Choroid plexus epithelial cell (primary cell): ENCODE measurements at regions not wholly inside any gene's neighbourhood (a gene's known extent, or its start where the extent isn't known, plus 50 kb on each side); places are given as distances from the start of the nearest gene placed in this dataset.

ENCODE experiments used
- DNase-seq: peaks from one replicate; pipeline ENCODE4 v3.0.0-alpha.2; 2010; ENCODE audit warnings: low read depth
- H3K4me3 ChIP-seq: 2 replicates; pipeline ENCODE4 v1.5.1; 2011; ENCODE audit warnings: low read depth, mild to moderate bottlenecking, control low read depth, low read length, moderate library complexity
- TF ChIP-seq, protein P1 (sequence below): conservative IDR thresholded peaks from 2 replicates; pipeline ENCODE4 v1.5.1; 2011; ENCODE audit warnings: low read depth, mild to moderate bottlenecking, control low read depth, inconsistent platforms, low read length, moderate library complexity

GRCh38 chr5:93331241-93331640, 249.8 kb downstream of the NR2F1-AS1 start:
- DNase-seq, result no peak
- TF ChIP-seq, protein P1, sequence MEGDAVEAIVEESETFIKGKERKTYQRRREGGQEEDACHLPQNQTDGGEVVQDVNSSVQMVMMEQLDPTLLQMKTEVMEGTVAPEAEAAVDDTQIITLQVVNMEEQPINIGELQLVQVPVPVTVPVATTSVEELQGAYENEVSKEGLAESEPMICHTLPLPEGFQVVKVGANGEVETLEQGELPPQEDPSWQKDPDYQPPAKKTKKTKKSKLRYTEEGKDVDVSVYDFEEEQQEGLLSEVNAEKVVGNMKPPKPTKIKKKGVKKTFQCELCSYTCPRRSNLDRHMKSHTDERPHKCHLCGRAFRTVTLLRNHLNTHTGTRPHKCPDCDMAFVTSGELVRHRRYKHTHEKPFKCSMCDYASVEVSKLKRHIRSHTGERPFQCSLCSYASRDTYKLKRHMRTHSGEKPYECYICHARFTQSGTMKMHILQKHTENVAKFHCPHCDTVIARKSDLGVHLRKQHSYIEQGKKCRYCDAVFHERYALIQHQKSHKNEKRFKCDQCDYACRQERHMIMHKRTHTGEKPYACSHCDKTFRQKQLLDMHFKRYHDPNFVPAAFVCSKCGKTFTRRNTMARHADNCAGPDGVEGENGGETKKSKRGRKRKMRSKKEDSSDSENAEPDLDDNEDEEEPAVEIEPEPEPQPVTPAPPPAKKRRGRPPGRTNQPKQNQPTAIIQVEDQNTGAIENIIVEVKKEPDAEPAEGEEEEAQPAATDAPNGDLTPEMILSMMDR, result no peak
- no peak overlapping the region for H3K4me3 ChIP-seq

DNA sequence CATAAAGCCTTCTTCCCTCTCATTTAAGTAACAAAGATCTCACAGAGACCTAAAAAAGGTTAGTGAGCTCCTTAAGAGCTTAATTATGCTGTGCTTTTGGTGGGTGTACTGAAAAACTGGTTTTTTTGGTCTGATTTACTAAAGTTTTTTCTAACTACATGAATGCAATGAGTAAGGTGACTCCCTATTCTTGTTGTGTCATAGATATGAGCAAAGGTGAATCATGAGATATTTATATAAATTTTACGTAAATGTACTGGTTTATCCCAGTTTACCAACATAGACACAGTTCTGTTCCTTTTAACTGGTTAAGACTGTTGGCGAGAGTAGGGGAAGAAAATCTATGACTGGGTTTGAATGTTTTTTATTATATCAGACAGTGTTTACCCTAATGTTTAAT, 250.5 kb downstream of the NR2F1-AS1 start:
- DNase-seq, result no peak
- TF ChIP-seq, protein P1, result no peak
- no peak overlapping the region for H3K4me3 ChIP-seq

DNA sequence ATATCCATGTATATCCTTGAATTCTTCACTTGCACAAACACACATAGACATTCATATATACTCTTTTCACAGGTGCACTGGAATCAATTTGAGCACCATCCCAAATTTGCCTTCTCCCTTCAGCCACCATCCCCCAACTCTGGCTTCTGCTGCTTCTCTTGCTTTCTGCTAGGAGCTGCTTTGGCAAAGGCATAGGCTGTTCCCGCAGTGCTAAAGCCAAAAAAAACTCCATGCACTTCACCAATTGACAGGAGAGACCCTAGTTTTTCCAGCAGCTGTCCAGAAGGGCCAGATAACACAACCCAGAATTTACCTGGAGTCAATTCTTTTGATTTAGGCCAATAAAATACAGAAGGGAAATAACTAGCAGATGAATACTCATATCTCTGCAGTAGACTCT, 251.3 kb downstream of the NR2F1-AS1 start:
- H3K4me3 ChIP-seq, result no peak overlapping the region
- DNase-seq, result no peak
- TF ChIP-seq, protein P1, result no peak

DNA sequence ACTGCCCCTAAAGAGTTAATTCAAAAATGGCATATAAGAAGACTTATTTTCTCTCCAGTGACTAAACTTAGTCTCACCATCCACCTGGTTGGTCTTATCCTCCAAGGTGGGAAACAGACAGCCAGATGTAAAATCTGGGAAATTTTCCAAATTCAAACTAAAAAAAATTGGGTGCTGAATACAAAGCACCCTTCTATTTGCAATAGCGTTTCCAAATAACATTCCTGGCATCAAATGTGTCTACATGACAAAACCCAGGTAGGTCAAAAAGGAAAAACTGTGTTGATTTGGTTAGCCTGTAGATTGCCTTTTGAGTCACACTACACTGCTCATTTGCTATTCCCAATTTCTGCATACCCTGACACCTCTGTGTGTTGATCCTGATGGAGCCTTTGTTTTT, 252.2 kb downstream of the NR2F1-AS1 start:
- H3K4me3 ChIP-seq, result no peak overlapping the region
- no peak for DNase-seq
- TF ChIP-seq, protein P1, result no peak

DNA sequence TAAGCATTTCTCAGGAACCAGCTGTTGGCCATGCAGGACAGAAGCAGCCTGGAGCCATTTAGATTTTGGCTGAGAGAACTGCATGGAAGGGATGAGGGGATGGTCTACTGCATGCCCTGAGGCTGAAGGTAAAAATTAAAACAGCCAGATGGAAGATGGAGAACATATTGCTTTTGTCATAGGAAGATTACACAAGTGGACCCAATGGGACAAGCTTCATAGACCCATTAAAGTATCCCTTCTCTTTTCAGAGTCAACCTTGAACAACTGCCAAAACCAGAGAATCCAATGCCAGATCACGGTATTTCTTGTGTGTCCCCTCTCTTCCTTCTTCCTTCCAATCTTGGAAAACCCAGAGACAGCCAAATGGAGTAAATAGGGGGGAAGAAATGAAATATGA, 253.4 kb downstream of the NR2F1-AS1 start:
- DNase-seq, result no peak
- no peak overlapping the region for H3K4me3 ChIP-seq
- TF ChIP-seq, protein P1, result no peak

DNA sequence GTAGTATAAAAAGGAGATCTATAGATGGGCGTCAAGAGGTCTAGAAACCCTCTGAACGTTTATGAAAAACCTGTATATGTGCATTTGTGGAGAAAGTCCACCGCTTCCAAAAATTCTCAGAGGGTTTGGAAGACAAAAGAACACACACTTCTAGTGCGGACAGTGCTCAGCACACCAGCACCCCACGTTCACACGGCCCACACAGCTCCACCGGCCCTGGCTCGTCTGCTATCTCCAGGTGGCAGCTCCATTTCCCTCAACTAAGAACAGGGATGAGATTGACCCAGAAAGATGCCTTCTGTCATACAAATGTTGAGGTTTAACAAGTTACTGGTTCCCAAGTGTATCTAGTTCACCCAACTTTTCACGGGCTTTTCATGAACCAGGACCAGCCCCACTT, 255.1 kb downstream of the NR2F1-AS1 start:
- TF ChIP-seq, protein P1, result no peak
- DNase-seq, result no peak
- H3K4me3 ChIP-seq, result no peak overlapping the region

DNA sequence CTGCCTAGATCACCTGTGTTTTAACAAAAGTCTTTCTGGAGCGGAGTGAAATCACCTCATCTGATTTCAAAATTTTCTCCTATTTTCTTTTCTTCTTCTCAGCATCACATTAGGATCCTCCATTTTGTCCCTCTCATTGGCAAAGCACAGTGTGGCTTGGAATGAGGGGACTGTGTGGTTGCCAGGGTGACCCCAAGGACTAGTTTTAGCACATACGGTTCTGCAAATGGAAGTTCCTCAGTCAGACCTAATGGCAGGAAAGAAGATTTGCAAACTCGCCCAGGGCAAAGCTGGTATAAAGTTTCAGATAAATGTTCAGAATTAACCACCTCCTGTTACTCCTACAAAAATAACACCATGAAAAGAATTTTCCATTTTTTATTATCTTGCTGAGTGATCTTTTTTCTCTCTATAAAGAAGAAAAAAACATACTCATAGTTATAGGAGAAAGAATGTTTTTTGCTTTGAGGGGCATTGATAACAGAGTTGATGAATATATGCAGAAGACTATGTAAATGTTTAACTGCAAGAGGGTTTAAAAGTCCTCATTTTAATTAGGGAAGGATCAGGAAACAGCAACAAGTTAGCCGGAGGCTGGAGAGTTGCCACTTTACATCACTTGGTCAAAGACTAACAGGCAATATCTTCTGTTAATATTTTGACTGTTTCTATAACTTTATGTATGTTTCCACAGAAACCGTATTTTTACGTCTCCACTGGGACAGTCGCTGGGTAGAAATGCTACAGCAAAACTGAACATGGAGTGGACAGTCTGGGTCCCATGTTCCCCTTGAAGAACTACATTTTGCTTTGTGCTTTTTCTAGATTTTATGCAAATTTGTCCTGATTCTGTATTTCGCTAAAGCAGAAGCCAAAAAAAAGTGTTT, 257.8 kb downstream of the NR2F1-AS1 start:
- no peak for DNase-seq
- TF ChIP-seq, protein P1, result no peak
- no peak overlapping the region for H3K4me3 ChIP-seq
